COLO668 (cell line): ENCODE measurements at regions not wholly inside any gene's neighbourhood (a gene's known extent, or its start where the extent isn't known, plus 50 kb on each side); places are given as distances from the start of the nearest gene placed in this dataset.
"Not testable (repeated sequence)": the region's sequence is repeated elsewhere in the genome, so short reads cannot be mapped to it uniquely, and the experiment has no call there.

ENCODE experiments used
- DNase-seq: peaks from one replicate; lab custom pipeline; 2025; ENCODE audit not compliant: unreplicated experiment; lab: John Stamatoyannopoulos, UW

DNA sequence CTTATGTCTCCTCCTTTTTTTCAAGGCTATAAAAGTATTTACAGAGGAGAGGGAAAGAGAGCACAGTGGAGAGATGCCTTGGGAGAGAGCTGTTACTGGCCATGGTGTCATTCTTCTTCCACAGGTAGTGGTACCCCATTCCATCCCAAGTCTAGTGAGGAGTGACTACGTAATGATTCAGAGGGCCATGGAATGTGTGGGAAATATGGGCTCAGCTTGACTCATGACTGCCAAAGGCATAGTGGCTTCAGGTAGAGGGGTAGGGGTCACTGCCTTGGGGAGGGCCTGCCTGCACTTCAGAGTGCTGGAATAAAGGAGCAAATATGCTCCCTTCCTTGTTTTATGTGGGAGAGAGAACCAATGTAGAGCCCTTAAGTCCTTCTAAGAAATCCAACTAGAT is 620.6 kb downstream of the IRS1 start:
- no peak for DNase-seq

DNA sequence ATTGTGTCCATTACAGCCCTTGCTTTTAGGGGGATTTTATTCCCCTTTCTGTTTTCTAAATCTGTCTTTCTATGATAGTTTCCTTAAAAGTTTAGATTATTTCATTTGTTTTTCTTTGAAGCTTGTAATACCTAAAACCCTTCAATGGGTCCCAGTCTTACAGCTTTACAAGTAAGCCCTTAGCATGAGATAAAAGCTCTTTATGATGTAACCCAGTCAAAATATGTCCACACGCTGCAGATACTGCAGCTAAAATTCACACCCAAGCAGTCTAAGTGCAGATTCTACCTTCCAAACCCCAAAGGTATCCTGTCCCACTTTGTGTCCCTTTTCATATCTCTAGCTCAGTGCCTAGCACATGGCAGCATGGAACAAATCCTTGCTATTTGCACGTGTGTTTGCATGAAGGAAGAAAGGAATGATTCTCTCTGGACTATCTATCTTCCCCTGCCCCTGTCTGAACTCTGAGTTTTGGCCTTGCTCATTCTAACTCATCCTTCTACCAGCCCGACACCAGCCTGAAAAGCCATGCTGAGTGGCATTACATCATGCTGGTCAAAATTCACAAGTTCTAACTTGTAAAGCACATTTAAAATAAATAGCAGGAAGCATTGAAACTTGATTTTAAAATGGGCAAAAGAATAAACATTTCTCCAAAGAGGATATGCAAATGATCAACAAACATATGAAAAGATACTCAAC is 623.2 kb downstream of the IRS1 start:
- DNase-seq = no peak

DNA sequence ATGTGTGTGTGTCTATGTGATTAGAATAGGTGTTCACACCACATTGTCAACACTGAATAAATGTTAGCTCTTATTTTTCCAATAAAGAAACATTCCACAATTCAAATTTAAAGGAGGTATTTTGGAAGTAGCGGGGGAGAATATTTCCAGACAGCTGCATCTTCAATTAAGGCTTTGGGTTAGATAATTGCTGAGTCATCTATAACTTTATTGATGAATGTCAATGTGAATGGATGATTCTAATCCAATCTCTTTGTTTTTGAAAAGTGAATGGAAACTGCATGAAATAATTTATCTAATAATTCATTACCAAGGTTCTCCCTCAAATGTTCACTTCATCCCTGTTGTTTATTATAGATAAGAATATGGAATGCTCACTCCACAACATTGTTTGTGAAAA is 625.2 kb downstream of the IRS1 start:
- DNase-seq = no peak

DNA sequence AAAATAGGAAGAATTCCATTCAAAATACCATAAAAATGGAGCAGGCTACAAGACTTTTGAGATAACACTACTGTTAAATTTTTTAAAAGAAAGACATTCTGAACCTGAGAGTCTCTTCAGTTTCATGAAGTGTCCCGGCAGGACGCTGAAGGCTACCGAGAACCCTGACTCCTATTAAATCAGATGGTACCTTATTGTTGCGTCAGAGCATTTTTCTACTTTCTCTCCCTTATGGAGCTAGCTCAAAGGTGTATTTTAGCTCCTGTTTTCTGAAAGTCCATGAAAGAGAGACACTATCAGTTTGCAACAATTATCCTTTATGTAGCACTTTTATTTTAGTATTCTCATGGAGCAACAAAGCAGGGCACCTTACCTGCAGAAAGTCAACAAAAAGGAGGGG is 626.7 kb downstream of the IRS1 start:
- DNase-seq = no peak

- no peak for DNase-seq
Measured at GRCh38 chr2:226172309-226172708, 627.3 kb downstream of the IRS1 start.

DNA sequence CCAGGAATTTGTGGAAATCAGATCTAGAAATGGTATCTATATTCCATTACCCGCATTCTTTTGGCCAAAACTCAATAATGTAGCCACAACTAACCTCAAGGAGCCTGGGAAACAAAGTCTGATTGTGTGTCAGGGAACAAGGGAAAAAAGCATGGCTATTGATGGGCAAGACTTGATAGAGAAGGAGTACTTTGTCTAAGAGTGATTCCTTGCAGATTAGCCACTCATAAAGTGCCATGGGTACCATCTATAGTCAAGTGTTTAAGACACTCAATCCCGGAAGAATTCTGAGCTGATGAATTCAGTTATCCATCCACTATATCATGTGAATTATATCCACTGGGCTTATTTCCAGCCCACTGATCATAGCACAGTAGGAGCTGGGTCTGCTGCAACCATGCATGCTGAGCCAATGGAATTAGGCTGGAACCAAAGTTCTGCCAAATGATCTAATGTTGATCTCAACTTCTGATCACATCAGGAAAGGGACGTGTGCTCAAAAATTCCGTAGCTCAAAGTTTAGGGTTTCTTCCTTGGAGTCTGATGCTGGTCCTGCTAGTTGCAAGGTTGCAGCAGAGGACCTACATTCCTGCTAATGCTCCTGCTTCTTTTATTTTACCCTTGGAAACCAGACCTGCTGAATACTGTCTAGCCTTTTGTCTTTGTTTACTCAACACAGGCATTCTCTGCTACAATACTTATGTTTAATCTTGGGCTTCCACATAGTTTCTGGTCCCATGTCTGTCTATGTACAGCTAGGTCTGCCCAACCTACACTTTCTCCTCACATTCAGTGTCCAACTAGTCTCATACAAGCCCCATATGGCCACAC is 629.7 kb downstream of the IRS1 start:
- DNase-seq = no peak

DNA sequence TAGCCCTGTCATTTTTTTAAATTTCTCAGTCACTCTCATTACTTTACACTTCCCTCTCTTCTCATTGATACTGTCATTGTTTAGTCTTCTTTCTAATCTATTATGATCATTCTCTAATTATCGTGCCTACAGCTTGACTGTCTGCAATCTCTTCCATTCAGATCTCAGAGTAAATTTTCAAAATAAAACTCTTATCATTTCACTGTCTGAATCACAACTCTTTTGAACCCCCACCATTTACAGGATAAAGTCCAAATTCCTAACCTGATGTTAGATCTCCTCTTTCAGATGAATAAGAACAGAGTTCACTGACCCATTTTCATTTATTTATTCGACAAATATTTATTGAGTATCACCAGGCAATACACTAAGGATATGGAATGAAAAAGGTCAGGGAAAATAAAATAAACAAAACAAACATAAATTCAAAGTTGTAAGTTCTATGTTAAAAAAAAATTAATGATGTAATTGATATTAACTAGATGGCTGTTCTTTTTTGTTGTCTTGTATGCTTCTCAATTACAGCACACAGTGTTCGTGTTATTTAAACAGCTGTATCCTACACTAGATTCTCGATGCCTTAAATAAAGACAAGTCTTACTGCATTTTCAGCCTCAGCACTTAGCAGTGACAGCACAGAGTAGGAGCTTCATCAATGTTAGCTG is 631.0 kb downstream of the IRS1 start:
- DNase-seq = no peak

- no peak for DNase-seq
Measured at GRCh38 chr2:226164512-226164911, 635.1 kb downstream of the IRS1 start.

DNA sequence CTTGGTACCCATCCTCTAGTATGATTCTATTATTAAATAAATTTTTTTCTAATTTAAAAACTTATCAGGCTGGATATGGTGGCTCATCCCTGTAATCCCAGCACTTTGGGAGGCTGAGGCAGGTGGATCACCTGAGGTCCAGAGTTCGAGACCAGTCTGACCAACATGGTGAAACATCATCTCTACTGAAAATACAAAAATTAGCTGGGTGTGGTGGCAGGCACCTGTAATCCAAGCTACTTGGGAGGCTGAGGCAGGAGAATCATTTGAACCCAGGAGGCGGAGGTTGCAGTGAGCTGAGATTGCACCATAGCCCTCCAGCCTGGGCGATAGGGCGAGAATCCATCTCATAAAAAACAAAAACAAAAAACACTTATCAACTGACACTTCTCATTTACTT is 639.0 kb downstream of the IRS1 start:
- DNase-seq = not testable (repeated sequence)

DNA sequence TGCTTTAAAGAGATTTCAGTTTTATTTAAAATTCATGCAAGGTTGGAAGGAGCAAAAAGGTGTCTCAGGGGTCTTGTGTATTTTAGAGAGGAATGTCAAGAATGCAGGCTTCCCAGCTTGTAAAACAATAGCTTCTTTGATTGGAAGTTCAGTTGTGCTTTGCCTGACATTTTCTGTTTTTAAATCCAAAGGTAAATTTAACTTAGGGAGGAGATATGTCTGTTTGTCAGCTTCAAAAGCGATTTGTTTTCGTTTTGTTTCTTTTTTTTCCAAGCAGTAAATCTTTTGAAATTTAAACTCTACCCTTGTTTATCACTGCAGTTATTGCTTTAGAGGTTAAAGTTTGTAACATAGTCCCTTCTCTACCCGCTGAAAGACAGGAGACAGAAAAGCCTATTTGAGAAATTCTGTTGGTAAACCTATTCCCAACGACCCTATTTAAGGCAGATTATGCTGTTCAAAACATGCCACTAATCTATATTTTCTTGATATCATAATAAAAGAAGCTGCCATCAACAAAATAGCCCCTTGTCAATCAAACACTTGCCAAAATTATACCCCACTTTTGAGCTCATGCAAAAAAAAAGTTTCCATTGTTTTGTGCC is 639.6 kb downstream of the IRS1 start:
- DNase-seq = no peak

DNA sequence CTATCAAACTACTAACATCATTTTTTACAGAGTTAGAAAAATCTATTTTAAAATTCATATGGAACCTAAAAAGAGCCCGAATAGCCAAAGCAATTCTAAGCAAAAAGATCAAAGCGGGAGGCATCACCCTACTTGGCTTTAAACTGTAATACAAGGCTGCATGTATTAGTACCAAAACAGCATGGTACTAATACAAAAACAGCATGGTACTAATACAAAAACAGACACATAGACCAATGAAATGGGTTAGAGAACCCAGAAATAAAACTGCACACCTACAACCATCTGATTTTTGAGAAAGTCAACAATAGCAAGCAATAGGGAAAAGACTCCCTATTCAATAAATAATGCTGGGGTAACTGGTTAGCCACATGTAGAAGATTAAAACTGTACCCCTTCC is 640.7 kb downstream of the IRS1 start:
- no peak for DNase-seq

- no peak for DNase-seq
Measured at GRCh38 chr2:226158229-226158628, 641.4 kb downstream of the IRS1 start.

GRCh38 chr2:226155093-226155875 is 644.3 kb downstream of the IRS1 start:
- no peak for DNase-seq

- no peak for DNase-seq
Measured at GRCh38 chr2:226154610-226155009, 645.0 kb downstream of the IRS1 start.

DNA sequence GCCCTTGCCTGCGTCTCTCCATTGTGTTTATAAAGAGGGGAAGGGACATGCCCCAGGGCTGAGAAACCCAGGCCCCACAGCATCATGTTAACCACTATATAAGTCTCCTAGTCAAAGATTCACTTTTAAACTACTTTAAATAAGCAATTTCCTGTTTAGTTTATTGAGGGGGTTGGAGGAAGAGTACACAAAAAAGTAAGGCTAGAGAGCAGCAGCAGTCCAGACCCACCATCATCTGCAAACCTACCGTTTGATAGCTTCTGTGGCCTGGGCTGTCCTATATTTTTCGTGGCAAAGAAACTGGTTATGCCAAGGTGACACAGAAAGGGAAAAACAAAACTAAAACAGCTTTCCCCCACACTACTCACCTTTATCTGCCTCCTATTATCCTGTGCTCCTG is 646.1 kb downstream of the IRS1 start:
- DNase-seq = no peak

- DNase-seq = no peak
Measured at GRCh38 chr2:226151157-226151556, 648.5 kb downstream of the IRS1 start.

GRCh38 chr2:226143091-226143490 is 656.5 kb downstream of the IRS1 start:
- no peak for DNase-seq

DNA sequence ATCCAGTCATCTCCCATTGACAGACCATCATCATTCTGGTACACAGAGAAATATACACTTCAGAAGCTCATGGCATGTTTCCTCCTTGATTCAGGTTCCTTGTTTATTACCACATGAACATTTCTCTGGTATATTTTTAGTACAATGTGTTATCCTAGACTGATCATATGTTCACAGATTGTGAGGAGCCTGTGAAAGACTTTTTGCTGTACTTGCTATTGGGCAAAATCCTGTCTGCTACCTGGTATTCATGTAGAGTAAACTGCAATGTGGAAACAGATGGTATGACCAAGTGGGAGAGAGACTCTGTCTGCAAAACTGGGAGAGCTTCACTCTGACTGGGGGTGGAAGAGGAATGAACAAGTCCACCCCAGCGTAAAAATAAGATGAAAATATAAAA is 657.2 kb downstream of the IRS1 start:
- no peak for DNase-seq

DNA sequence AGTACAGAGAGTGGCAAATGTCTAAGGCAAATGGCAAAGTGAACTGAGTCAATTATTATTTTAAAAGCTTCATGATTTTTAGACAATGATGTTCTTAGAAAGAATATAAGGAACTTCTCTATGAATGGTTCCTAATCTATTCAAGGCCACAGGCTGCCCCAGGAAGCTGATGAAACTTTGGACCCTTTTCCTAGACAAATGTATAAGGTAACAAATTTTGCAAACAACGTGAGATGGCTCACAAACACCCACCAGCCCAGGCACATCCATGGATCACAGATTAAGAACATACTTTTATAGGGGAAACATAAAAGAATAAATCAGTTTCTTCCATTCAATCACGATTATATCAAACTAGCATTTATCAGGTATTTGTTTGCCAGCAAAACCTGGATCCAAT is 659.0 kb downstream of the IRS1 start:
- DNase-seq = no peak

DNA sequence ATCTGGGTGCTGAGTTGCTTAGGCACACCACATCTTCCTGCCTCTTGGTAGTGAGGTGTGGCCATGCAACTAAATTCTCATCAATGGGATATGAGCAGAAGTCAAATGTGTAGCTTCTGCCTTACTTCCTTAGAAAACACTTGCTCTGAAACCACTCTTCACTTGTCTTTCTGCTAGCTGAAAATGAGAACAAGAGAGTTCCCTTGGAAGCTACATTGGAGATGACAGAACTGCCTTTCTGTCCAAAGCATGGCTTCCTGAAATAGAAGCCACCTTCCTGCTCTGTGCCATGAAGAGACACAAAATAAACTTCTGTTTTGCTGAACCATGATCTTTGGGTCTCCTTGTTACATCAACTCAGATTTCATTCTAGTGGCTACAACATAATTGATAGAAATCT is 659.9 kb downstream of the IRS1 start:
- DNase-seq = no peak
